Lung (tissue), 11 donors: ENCODE measurements at regions not wholly inside any gene's neighbourhood (a gene's known extent, or its start where the extent isn't known, plus 50 kb on each side); places are given as distances from the start of the nearest gene placed in this dataset.

Experiments used
- ATAC-seq: fragments of 200-7000 bp; cut with Tn5 transposase; one replicate; pipeline ENCODE4 v1.9.1; 2020; ENCODE audit warnings: moderate number of reproducible peaks; ENCODE audit not compliant: insufficient read depth, low FRiP score
- DNase-seq, 3 donors: peaks; one replicate each; pipeline ENCODE4 v3.0.0-alpha.2; 2013 to 2017
- H3K27ac ChIP-seq, 2 donors: one replicate each; pipeline ENCODE4 v1.5.1; 2013; ENCODE audit warnings: mild to moderate bottlenecking in 2 of 2, moderate library complexity in 2 of 2, control low read depth in 1 of 2, inconsistent platforms in 1 of 2, low read depth in 1 of 2, low read length in 1 of 2
- H3K27me3 ChIP-seq, 3 donors: one replicate each; pipeline ENCODE4 v1.5.1; 2013; ENCODE audit warnings: low read length in 2 of 3; ENCODE audit not compliant: control insufficient read depth in 3 of 3, insufficient read depth in 3 of 3
- H3K36me3 ChIP-seq, 4 donors: one replicate each; pipeline ENCODE4 v1.5.1; 2013; ENCODE audit warnings: low read length in 4 of 4, mild to moderate bottlenecking in 1 of 4, moderate library complexity in 1 of 4; ENCODE audit not compliant: control insufficient read depth in 4 of 4, insufficient read depth in 4 of 4
- H3K4me1 ChIP-seq, 5 donors: one replicate each; pipeline ENCODE4 v1.5.1; 2013; ENCODE audit warnings: low read length in 5 of 5, mild to moderate bottlenecking in 2 of 5, moderate library complexity in 1 of 5; ENCODE audit not compliant: control insufficient read depth in 5 of 5, insufficient read depth in 5 of 5
- H3K4me3 ChIP-seq: one replicate; pipeline ENCODE4 v1.5.1; 2013; ENCODE audit warnings: mild to moderate bottlenecking, control low read depth, moderate library complexity
- H3K9ac ChIP-seq, 2 donors: one replicate each; pipeline ENCODE4 v1.5.1; 2013; ENCODE audit warnings: low read length in 2 of 2, control low read depth in 1 of 2; ENCODE audit not compliant: insufficient read depth in 1 of 2
- H3K9me3 ChIP-seq, 4 donors: one replicate each; pipeline ENCODE4 v1.5.1; 2013; ENCODE audit warnings: low read length in 3 of 4, mild to moderate bottlenecking in 1 of 4, moderate library complexity in 1 of 4; ENCODE audit not compliant: control insufficient read depth in 4 of 4, insufficient read depth in 3 of 4
- CTCF ChIP-seq: IDR thresholded peaks from 2 replicates; pipeline ENCODE4 v1.5.1; 2012; ENCODE audit warnings: mild to moderate bottlenecking; ENCODE audit errors: control extremely low read depth, extremely low read depth
- WGBS, 2 donors: extraction: QIAGEN DNeasy Blood & Tissue Kit; methylation state at CpG; one replicate each; pipeline ENCODE4 v1.1.7; 2013; 5-methylcytosine and 5-hydroxymethylcytosine counted together
- donor health status: control.
- donor health status: control.
- donor health status: Bipolar disorder and iron deficiency.
- donor health status: healthy.
- donor health status: DM: yes; HTN: yes; CAD: no.

DNA sequence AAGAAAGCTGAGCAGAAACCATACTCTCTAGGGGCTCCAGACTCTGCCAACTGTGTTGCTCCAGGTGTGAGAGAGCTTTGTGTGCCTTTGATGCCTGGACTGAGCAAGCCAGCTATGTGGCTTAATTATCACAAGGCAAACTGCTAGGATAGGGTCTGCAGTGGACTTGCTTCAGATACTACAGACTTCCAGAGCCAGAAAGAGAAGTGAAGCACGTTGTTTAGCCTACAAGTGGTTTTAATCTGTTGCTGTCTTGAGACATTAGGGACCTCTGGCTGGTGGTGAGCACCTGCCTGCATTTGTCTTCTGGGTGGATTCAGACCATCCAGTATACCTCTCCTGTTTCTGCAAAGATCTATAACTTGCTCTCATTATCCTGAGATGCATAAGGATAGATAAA is 353.4 kb upstream of the PLXNA2 start:
- no peaks in the 10 kb centered on the region for H3K36me3 ChIP-seq
- 56 to 70% methylated on average over 1 of the region's 1 CpG for WGBS, 2 donors
- no peak for ATAC-seq
- H3K4me3 ChIP-seq: no peak overlapping the region
- no peak for TF ChIP-seq CTCF
- DNase-seq: no peak
- H3K27me3 ChIP-seq: peaks cover 0 to 2% (median 0%) of the 10 kb centered on the region in 3 donors
- H3K4me1 ChIP-seq: peaks cover 1 to 10% (median 4%) of the 10 kb centered on the region in 5 donors
- H3K9ac ChIP-seq: no peak overlapping the region
- no peak overlapping the region for H3K27ac ChIP-seq
- H3K9me3 ChIP-seq: no peaks in the 10 kb centered on the region

- no peak for DNase-seq
- WGBS, 2 donors: 85 to 89% methylated on average over 4 of the region's 4 CpGs
These were observed 353.8 kb upstream of the PLXNA2 start for GRCh38 chr1:208598021-208598420.

GRCh38 chr1:208599063-208599462 is 354.9 kb upstream of the PLXNA2 start:
- Histone ChIP-seq H3K9ac (no peak overlapping the region), H3K4me1 (peaks cover 1 to 10% (median 3%) of the 10 kb centered on the region in 5 donors), H3K4me3 (no peak overlapping the region), H3K27me3 (no peaks in the 10 kb centered on the region), H3K36me3 (no peaks in the 10 kb centered on the region), H3K9me3 (no peaks in the 10 kb centered on the region), H3K27ac (no peak overlapping the region)
- TF ChIP-seq CTCF: no peak
- ATAC-seq (no peak), DNase-seq (no peak)
- WGBS, 2 donors: 91 to 93% methylated on average over 2 of the region's 2 CpGs

More at GRCh38 chr1:208598021-208598420, 353.8 kb upstream of the PLXNA2 start:
- Histone ChIP-seq H3K4me3 (no peak overlapping the region), H3K4me1 (peaks cover 1 to 10% (median 6%) of the 10 kb centered on the region in 5 donors), H3K27ac (no peak overlapping the region), H3K27me3 (no peaks in the 10 kb centered on the region), H3K36me3 (no peaks in the 10 kb centered on the region), H3K9ac (no peak overlapping the region), H3K9me3 (no peaks in the 10 kb centered on the region)
- no peak for TF ChIP-seq CTCF
- ATAC-seq: no peak
